ENCODE measurements at regions not wholly inside any gene's neighbourhood (a gene's known extent, or its start where the extent isn't known, plus 50 kb on each side); places are given as distances from the start of the nearest gene placed in this dataset.

DNA sequence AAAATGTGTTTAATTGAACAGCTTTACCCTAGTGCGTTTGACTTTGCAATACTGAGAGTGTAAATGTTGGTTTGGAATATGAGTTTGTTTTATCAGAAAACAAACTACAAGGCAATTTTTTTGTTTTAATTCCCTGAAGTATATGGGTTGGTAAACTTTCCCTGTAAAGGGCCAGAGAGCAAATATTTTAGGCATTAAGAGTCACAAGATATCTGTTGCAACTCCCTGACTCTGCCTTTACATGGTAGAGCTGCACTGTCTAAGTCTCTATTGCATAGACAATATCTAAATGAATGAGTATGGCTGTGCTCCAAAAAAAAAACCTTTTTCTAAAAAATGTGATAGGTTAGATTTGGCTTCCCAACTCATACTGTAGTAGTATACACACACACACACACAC lies 115.1 kb upstream of the PBX1 start:
- Histone ChIP-seq H3K36me3 (ENCODE audit: control insufficient read depth, insufficient read depth, low read length) (no peaks in the 10 kb centered on the region), H3K27me3 (ENCODE audit: control insufficient read depth in 2 of 2, insufficient read depth in 2 of 2, low read length in 2 of 2) (no peaks in the 10 kb centered on the region), H3K9me1 (ENCODE audit: control insufficient read depth, insufficient read depth, low read length) (no peaks in the 10 kb centered on the region), H3K27ac (ENCODE audit: extremely low read depth, low read depth, low read length) (no peak overlapping the region), H3K4me3 (no peak overlapping the region), H3K4me2 (ENCODE audit: insufficient read depth, low read length) (no peak overlapping the region), H3K9me3 (replicated peaks; ENCODE audit: control insufficient read depth, insufficient read depth, low read depth, low read length) (no peaks in the 10 kb centered on the region; the same call in 1 of the 2 replicates), H3K9ac (ENCODE audit: insufficient read depth in 1 of 2, low read depth in 2 of 2, low read length in 2 of 2) (no peak overlapping the region), H2AFZ (ENCODE audit: low read depth, low read length) (no peak overlapping the region), H3K79me2 (ENCODE audit: control insufficient read depth, insufficient read depth, low read length) (no peaks in the 10 kb centered on the region), H3K4me1 (replicated peaks in 1 of 2; ENCODE audit: control insufficient read depth in 2 of 2, insufficient read depth in 2 of 2, low read length in 2 of 2) (no peaks in the 10 kb centered on the region), H4K20me1 (replicated peaks; ENCODE audit: control insufficient read depth, insufficient read depth, low read length) (no peaks in the 10 kb centered on the region)
- in situ Hi-C loops (cut with MboI) (no loop called here), intact Hi-C loops (cut with micrococcal nuclease) (no loop called here)
- 5% methylated on average over 1 of the region's 1 CpG for WGBS (ENCODE audit: insufficient coverage, low coverage, missing lambda C conversion rate)
- no peak for TF ChIP-seq ZNF12 (CRISPR knock-in tag; IDR thresholded peaks at IDR 0.05)
- ChIA-PET POLR2A (no interaction called here), CTCF (ENCODE audit: low intra/inter-chr PET ratio) (no interaction called here)
- DNase-seq (ENCODE audit: extremely low read depth in 1 of 4, low spot score in 3 of 4) = no peak
- FAIRE-seq = no peak
- no peak for ATAC-seq
- BruUV-seq (replicated peaks) = no TSS peak

DNA sequence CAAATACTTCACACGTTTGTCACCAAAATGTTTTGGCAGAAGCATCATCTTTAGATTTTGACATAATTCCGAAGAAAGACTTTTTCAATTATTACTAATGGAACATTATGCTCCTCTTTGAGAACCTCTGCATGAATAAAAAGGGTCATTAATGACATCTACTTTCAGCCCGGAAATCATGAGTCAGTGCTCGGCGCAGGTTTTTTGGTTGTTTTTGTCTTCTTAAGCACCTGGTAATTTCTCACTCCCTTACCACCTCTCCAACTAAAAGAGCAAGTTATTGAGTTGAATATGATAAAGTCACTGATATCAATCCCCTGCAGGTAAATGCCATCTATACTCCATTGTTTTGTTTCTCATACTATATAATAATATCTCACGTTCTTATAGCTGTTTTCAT lies 113.0 kb upstream of the PBX1 start:
- Histone ChIP-seq H3K36me3 (ENCODE audit: control insufficient read depth, insufficient read depth, low read length) (no peaks in the 10 kb centered on the region), H3K9me3 (replicated peaks; ENCODE audit: control insufficient read depth, insufficient read depth, low read depth, low read length) (no peaks in the 10 kb centered on the region), H3K4me2 (ENCODE audit: insufficient read depth, low read length) (no peak overlapping the region), H4K20me1 (replicated peaks; ENCODE audit: control insufficient read depth, insufficient read depth, low read length) (no peaks in the 10 kb centered on the region), H2AFZ (ENCODE audit: low read depth, low read length) (no peak overlapping the region), H3K9me1 (ENCODE audit: control insufficient read depth, insufficient read depth, low read length) (no peaks in the 10 kb centered on the region), H3K27me3 (ENCODE audit: control insufficient read depth in 2 of 2, insufficient read depth in 2 of 2, low read length in 2 of 2) (no peaks in the 10 kb centered on the region), H3K4me3 (no peak overlapping the region), H3K79me2 (ENCODE audit: control insufficient read depth, insufficient read depth, low read length) (no peaks in the 10 kb centered on the region), H3K4me1 (replicated peaks in 1 of 2; ENCODE audit: control insufficient read depth in 2 of 2, insufficient read depth in 2 of 2, low read length in 2 of 2) (no peaks in the 10 kb centered on the region), H3K27ac (ENCODE audit: extremely low read depth, low read depth, low read length) (no peak overlapping the region), H3K9ac (ENCODE audit: insufficient read depth in 1 of 2, low read depth in 2 of 2, low read length in 2 of 2) (no peak overlapping the region)
- in situ Hi-C loops (cut with MboI) (no loop called here), intact Hi-C loops (cut with micrococcal nuclease) (no loop called here)
- BruUV-seq (replicated peaks) = no TSS peak
- DNase-seq (ENCODE audit: extremely low read depth in 1 of 4, low spot score in 3 of 4) (no peak), FAIRE-seq (no peak), ATAC-seq (no peak)
- ChIA-PET CTCF (ENCODE audit: low intra/inter-chr PET ratio) (no interaction called here), POLR2A (interaction anchor here (0.6 kb wide), 1 partner anchor 1885 kb away, joined by 4 read pairs; the partner anchor contains the start of gene UAP1)
- 0% methylated on average over 6 of the region's 6 CpGs for WGBS (ENCODE audit: insufficient coverage, low coverage, missing lambda C conversion rate)
- TF ChIP-seq CBFA2T3 (IDR thresholded peaks at IDR 0.05) (no peak), ZNF830 (CRISPR knock-in tag; IDR thresholded peaks at IDR 0.05) (no peak), DACH1 (IDR thresholded peaks at IDR 0.05; ENCODE audit: partially characterized antibody) (no peak), TRIM28 (IDR thresholded peaks at IDR 0.05) (no peak), SUPT5H (IDR thresholded peaks at IDR 0.05) (no peak), FUS (optimal IDR thresholded peaks at IDR 0.05; ENCODE audit: low read depth, low read length) (no peak), MCM2 (IDR thresholded peaks at IDR 0.05; ENCODE audit: low read depth) (no peak), GABPB1 (CRISPR knock-in tag; IDR thresholded peaks at IDR 0.05) (no peak), KLF1 (tag; IDR thresholded peaks at IDR 0.05) (no peak)
- TF ChIP-seq, protein P1, sequence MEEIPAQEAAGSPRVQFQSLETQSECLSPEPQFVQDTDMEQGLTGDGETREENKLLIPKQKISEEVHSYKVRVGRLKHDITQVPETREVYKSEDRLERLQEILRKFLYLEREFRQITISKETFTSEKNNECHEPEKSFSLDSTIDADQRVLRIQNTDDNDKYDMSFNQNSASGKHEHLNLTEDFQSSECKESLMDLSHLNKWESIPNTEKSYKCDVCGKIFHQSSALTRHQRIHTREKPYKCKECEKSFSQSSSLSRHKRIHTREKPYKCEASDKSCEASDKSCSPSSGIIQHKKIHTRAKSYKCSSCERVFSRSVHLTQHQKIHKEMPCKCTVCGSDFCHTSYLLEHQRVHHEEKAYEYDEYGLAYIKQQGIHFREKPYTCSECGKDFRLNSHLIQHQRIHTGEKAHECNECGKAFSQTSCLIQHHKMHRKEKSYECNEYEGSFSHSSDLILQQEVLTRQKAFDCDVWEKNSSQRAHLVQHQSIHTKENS (CRISPR knock-in tag; IDR thresholded peaks at IDR 0.05) = no peak
- TF ChIP-seq, protein P2, sequence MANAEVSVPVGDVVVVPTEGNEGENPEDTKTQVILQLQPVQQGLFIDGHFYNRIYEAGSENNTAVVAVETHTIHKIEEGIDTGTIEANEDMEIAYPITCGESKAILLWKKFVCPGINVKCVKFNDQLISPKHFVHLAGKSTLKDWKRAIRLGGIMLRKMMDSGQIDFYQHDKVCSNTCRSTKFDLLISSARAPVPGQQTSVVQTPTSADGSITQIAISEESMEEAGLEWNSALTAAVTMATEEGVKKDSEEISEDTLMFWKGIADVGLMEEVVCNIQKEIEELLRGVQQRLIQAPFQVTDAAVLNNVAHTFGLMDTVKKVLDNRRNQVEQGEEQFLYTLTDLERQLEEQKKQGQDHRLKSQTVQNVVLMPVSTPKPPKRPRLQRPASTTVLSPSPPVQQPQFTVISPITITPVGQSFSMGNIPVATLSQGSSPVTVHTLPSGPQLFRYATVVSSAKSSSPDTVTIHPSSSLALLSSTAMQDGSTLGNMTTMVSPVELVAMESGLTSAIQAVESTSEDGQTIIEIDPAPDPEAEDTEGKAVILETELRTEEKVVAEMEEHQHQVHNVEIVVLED (CRISPR knock-in tag; IDR thresholded peaks at IDR 0.05) = no peak
- TF ChIP-seq, protein P3, sequence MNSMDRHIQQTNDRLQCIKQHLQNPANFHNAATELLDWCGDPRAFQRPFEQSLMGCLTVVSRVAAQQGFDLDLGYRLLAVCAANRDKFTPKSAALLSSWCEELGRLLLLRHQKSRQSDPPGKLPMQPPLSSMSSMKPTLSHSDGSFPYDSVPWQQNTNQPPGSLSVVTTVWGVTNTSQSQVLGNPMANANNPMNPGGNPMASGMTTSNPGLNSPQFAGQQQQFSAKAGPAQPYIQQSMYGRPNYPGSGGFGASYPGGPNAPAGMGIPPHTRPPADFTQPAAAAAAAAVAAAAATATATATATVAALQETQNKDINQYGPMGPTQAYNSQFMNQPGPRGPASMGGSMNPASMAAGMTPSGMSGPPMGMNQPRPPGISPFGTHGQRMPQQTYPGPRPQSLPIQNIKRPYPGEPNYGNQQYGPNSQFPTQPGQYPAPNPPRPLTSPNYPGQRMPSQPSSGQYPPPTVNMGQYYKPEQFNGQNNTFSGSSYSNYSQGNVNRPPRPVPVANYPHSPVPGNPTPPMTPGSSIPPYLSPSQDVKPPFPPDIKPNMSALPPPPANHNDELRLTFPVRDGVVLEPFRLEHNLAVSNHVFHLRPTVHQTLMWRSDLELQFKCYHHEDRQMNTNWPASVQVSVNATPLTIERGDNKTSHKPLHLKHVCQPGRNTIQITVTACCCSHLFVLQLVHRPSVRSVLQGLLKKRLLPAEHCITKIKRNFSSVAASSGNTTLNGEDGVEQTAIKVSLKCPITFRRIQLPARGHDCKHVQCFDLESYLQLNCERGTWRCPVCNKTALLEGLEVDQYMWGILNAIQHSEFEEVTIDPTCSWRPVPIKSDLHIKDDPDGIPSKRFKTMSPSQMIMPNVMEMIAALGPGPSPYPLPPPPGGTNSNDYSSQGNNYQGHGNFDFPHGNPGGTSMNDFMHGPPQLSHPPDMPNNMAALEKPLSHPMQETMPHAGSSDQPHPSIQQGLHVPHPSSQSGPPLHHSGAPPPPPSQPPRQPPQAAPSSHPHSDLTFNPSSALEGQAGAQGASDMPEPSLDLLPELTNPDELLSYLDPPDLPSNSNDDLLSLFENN (IDR thresholded peaks at IDR 0.05; ENCODE audit: low read depth in 2 of 2, low read length in 2 of 2) = no peak

All from K562 (cell line).